HPDE6-E6E7 (cell line): ENCODE measurements at regions not wholly inside any gene's neighbourhood (a gene's known extent, or its start where the extent isn't known, plus 50 kb on each side); places are given as distances from the start of the nearest gene placed in this dataset.

Source experiments
- DNase-seq: peaks from one replicate; pipeline ENCODE4 v3.0.0; 2011; ENCODE audit warnings: missing footprints; ENCODE audit errors: extremely low spot score

DNA sequence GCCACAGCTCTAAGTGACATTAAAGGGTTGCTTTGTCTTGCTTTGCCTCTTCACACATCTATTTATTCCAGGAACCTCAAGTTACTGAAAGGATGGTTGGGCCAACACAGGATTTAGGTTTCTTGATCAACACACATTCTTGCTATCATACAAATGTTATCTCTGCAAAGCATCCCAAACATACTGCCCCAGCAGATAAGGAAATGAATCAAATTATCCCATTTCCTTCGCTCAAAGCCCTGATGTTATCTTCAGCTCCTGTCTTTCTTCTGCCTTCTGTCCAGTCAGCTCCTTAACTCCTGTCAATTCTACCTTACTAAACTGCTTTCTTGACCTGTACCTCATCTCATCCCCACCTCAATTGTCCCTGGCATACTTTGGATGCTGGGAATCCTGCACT, 355.9 kb upstream of the TENM4 start:
- DNase-seq: no peak

DNA sequence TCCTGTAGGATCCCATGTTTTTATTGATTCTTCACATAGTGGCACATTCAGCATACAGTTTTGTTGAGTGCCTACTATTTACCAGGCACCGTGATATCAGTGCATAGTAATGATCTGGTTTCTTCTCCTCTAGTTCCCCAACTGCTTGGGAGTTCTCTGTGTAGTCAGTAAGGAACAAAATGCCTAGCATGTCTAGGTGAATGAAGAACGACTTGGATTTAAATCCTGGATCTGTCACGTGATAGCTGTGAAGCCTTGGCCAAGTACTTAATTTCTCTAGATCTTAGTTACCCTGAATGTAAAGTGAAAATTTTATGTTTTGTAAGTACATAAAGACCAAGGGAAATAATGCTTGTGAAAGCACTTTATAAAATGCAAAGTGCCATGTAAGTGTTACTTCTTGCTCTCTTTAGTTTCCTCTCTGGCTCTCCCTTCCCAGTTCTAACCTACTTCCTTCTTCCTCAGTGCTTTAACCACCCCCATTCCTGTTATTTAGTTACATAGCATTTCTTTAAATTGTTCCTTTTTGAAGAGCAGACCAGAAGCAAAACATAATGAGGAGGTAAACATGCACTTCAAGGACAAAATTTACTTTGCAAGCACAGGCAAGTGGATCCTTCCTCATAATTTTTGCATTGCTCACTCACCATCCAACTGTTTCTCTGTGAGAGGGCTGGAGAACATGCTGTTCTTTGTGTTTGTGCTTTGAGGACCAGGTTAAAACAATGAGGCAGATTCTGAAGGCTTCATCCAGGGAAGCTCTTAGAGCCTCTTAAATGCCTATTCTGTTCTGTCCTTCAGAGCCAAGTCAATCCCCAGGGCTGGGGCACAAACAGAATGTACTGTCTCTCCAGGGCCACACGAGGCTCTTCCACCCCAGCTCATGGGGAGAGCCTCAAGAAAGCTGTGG, 353.9 kb upstream of the TENM4 start:
- DNase-seq: peak; percentile 23

DNA sequence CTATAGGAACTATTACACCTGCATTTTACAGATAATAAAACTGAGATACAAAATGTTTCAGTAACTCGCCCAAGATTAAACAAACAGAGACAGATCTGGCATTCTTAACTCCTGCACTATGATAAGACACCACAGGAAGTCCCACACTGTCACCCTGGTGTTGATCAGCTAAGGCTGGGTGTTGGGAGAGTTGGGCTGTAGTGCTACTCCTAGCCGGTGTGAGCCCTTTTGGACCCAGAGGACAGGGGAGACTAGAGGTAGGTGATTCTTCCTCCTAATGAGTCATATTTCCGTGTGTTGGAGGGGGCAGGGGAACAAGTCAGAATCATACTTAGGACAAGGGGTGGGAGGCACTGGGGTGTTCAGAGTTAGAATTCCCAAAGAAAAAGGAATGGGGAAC, 353.2 kb upstream of the TENM4 start:
- DNase-seq: no peak

DNA sequence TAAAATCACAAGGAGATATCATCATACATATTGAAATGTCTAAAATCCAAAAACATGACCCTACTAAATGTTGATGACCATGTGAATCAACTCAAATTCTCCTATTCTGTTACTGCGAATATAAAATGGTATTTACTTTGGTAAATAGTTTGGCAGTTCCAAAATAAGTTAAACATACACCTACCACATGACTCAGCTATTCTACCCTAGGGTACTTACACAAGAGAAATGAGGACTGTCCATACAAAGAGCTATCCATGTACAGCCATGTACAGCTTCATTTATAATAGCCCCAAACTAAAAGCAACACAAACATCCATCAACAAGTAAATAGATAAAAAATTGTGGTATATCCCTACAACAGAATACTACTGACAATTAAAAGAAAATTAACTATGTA, 346.1 kb upstream of the TENM4 start:
- no peak for DNase-seq

DNA sequence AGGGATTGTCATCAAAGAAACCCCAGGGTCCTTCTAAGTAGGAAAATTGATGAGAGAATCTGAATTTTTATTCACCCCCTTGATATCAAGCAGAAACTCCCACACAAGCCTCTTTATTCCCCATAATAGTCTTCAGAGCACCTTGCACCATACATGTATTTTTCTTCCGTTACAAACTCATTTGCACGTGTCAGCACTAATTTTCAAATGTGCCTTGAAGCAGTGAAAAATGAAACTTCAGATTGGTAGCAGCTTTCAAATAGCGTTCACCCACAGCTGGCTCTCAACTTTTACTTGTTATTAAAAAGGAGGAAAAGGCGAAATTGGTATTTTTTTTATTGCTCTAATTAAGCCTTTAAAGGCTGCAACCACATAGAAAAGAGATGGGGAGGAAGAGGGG, 343.0 kb upstream of the TENM4 start:
- DNase-seq: no peak

DNA sequence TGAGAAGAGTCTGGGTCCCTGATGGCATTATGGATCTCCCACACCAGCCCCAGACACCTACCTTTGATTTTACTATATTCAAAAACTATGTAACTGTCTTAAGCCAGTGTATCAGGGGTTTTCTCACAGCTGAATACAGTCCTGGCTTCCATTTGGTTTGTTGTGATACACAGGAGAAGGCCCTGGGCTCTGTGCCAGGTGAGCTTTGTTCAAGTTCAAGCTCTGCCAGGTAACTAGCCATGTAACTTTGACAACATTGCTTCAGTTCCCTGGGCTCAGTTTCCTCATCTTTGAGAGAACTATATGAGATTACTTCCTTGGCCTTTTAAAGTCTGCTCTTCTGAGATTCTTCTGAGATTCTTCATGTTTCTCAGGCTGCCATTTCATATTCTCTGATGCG, 327.5 kb upstream of the TENM4 start:
- DNase-seq: no peak

DNA sequence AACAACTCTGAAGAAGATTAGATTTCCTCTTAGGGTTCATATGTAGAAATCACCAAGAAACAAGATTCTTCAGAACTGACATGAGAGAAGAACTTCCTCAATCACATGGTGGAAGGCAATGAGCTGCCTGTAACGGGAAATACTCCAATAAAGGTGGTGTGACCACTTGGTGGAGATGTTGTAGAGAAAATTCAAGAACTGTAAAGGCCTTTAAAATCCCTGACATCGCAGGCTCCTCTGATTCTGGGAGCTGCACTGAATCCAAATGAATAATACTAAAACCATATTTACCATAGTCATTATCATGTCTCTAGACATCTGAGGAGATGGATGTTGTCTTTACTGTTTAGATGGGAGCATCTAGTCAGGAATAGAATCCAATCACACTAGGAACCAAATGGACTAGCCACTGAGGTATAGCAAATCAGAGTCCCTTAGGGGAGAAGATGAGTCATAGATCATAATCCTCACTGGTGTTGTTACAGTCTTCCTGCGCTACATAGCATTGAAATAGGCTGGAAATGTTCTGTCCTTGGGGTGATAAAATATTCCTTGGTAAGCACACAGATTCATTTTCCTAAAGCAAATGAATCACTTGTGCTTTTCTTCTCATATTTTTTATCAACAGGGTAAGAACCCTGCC, 321.6 kb upstream of the TENM4 start:
- DNase-seq: no peak

DNA sequence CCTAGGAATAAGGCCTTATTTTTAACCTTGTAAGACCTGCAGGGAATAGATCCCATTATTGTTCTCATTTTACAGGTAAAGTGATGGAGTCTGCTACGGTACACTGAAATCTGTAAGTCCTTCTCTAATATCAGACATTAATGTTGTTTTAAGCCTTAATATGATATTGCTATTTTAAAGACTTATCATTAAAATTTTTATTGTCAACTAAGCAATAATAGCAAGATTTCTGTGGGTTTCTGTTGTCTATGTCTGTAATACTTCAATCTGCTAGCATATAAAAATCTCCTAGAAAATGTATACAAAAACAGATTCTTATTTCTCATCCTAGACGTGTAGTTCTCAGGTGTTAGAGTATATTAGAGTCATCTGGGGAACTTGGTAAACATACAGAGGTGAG, 317.5 kb upstream of the TENM4 start:
- no peak for DNase-seq

DNA sequence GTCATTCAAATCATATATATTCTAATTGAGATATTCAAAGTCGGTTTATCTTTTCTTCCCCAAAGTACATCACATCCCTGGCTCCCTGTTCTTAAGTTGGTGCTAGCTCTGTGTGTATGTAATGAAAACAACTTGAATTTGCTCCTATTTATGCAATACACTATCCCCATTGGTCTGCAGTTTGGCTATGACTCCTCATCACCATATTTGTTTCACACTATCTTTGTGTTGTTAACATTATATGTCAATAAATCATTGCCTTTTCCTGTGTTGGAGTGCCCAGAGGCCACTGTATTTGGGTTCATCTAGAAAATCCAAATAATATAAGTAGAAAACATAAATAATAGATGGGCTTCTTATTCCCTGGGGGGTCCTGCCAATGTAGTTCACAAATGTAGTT, 306.6 kb upstream of the TENM4 start:
- DNase-seq: no peak

DNA sequence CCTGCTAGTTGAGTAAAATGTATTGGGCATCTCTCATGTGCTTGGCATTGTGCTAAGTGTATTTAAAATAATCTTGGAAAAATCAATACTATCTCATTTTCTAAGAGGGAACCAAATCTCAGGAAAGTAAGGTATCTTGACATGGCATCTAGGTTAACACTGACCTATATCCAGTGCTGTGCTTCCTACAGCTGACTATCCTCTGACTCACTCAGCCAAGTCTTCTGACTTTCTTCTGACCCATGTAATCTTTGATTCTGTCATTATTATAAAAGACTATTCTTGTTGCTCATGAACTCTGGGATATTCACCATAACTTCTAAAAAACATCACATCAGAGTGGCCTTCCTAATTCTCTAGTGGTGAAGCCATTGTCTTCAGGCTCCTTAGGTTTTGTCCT, 304.1 kb upstream of the TENM4 start:
- DNase-seq: no peak

DNA sequence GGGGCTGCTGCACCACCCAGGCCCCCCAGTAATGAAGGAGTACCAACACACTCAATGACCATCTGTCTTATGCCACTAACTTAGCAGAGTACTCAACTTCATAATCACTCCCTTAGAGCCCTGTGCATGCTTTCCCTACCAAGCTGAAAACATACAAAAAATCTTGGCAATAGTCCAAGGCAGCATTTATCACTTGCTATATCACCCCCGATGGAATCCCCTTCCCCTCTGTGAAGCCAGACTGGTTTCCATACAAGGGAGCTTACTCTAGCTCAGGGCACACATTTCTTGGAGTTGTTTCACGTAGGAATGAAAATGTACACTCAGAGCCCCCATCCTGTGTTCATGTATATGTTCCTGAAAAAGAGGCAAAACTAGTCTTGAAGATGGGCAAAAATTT, 301.3 kb upstream of the TENM4 start:
- no peak for DNase-seq

DNA sequence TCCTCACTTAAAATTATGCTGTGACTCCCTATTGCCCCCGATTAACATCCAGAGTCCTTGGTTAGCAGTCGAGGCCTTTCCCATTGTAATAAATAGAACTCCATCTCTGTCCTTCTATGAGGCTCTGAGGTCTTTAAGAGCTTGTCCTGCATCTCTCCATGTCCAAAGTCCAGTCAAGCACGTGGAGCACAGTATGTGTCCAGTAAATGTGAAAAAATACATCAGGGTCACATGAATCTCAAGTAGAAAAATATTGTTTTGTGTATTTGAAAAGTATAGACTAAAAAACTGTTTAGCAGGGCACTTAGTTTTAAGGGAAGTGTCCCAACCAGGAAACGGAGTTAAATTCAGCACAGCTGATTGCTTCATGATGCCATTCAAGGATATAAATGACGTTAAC, 298.8 kb upstream of the TENM4 start:
- DNase-seq: no peak

DNA sequence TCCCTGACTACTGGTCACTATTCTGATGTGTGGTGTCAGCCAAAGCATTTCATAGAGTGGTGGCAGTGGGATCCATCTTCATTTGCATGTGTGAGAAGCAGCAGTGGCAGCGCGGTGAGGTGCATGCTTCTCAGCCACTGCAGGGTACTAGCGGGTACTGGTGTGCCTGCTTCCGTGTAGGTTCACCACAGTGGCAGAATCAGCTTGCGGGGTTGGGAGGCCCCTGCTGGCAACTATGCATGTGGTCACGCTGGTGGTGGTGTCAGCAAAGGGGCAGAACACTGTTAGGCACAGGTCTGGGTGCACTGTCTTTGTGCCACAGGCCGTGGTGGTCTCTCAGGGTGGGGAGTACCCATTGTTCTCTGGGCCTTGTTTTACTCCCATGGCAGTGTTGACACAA, 286.4 kb upstream of the TENM4 start:
- DNase-seq: no peak

DNA sequence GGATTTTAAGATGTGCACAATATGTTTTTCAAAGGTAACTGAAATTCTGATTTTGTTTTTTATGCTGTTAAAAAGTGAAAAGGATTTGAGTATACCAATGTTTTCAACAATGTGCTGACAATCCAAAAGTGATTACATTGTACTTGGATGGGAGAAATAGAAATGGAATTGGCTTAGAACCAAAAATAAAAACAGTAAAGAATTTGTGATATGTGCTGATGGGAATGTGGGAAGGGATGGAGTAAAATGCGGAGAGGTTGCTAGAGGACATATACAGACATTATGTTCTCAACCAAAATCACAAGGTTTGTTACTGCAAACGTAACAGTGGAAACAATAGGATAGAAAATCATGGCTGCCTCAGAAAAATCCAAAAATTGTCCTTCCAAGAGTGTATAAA, 279.3 kb upstream of the TENM4 start:
- DNase-seq: no peak

DNA sequence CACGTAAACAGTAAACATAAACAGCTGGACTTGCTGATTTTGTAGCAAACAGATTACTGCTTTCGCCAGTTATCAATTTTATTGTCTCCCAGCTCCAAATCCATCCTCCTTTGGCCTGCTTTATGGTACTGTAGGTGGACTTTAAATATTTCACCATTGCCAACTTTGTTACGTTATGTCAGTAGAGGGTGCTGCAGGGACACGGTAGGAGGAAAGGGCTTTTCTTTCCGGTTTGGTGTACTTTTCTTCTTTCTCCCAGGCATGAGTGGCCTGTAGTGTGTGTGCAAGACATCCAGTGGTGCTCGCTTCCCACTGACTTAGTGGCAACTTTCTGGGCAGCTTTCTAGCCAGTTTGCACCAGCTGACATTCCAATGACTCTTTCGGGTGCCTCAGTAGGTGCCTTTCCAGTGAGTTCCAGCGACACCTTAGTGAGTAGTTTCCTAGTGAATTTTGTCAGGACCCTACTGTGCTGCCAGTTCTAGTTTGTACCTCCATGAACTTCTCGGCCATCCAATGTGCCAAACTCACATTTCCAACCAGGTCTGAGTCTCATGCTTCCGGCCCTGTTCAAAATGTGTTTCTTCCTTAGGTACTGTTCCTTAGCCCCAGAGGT, 267.6 kb upstream of the TENM4 start:
- peak; percentile 37 for DNase-seq

DNA sequence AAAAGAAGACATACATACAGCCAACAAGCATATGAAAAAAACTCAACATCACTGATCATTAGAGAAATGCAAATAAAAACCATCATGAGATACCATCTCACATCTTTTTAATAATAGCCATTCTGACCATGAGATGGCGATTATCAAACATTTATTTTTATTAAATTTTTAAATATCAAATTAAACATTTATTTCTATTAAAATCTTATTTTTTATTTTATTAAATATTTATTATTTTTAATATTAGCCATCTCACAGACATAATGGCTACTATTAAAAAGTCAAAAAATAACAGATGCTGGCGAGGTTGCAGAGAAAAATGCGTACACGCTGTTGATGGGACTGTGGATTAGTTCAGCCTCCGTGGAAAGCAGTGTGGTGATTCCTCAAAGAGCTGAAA, 264.8 kb upstream of the TENM4 start:
- no peak for DNase-seq

DNA sequence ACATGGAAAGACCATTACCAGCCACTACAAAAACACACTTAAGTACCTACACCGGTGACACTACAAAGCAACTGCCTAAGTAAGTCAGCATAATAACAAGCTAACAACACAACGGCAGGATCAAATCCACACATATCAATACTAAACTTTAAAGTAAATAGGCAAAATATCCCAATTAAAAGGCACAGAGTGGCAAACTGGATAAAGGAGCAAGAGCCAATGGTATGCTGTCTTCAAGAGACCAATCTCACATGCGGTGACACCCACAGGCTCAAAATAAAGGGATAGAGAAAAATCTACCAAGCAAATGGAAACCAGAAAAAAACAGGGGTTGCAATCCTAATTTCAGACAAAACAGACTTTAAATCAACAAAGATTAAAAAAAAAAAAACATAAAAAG, 261.5 kb upstream of the TENM4 start:
- DNase-seq: no peak

DNA sequence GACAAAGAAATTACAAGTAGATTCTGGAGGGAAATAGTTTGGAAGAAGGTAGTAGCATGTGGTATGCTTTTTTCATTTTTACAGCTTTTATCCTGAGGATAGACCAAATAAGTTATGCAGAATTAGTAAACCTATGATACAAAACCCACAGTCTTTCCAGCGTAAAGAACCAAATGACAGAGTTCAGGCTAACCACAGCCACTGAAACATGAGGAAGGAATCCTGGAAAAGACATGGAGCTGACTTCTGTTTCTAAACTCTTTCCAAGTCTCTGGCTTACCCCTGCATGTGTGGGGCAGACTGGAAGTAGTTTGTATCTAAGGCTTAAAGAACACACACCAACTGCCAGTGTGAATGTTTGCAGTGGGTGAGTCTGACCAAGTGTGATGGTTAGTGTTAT, 258.4 kb upstream of the TENM4 start:
- DNase-seq: no peak

DNA sequence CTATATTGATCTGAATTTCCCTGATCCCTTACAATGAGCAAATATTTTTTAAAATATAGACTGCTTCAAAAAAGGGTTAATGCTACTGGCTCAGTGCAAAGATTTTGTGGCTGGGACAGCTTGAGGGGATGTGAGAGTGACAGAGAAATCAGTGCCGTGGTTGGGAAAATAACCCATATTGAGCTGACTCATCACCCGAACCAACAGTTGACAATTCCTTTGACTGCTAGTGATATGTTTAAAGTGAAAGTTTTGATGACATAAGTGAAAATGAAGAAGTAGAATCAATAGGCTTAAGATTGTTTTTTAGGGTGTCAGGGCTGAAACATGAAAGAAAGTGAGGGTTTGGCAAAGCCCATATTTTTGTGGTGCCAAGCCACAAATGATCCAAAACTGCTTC, 257.1 kb upstream of the TENM4 start:
- DNase-seq: no peak

DNA sequence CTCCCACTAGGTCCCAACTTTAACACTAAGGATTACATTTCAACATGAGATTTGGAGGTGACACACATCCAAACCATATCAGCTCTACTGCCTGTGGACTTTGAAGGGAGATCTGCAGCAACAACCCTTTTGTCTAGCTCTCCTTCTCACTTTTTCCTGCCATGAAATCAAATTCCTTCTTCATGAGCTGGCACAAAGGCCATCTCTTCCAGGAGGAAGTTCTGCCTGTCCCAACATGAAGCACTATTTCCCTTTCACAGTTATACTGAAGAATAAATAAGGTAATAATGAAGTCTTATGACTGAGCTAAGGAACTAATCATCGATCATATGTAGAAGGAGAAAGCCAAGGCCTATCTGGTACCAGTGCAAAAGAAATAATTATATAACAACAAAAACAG, 253.5 kb upstream of the TENM4 start:
- DNase-seq: peak; percentile 23

DNA sequence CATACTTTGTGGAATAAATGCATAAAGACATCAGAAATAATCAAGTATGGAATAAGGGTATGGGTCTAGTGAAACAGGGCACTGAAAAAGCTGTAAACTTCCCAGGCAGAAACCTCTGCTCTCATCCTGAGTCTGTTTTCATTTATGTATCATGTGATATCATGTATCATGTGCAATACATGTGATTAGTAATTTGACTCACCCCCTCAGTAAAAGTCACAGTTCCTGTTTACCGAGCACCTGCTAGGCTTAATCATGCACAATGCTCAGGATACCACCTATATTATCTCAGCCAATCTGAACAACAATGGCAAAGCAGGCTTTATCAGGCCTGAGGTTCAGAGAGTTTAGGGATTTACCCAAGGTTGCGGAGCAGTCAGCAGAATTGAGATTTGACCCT, 250.6 kb upstream of the TENM4 start:
- no peak for DNase-seq

DNA sequence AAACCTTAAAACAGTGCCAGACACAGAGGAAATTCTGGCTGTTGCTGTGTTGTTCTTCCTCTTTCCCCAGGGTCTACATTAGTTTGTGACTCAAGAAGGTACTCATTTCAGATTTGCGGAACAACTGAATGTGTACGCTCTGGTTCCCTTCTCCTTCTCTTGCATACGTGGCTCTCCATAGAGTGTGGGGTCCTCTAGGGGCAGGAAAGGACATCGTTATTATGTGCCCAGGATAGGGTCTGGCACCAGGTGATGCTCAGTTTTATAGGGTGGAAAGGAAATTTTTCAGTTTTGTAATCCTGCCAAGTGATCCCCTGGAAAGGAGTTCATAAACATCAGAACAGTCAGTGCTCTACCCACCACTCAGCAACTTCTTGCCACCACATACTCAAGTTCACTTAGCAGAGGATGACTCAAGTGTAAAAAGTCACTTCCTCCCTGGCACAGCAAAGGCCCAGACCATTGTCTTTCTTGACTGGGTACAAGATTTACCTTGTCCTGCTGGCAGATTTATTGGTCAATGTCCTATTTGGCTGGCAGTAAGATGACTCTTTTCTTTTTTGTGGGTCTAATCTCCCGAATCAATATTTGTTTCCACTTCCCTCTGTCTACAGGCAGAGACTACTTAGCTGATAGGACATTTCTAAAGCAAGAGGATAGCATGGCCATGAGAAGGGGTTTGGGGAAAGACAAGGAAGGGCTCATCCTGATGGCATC, 246.0 kb upstream of the TENM4 start:
- DNase-seq: no peak
